ENCODE measurements at regions not wholly inside any gene's neighbourhood (a gene's known extent, or its start where the extent isn't known, plus 50 kb on each side); places are given as distances from the start of the nearest gene placed in this dataset.

GRCh38 chr10:8417631-8418030 is 363.1 kb downstream of the GATA3 start:
- no peaks in the 10 kb centered on the region for H3K79me2 ChIP-seq (ENCODE audit: control insufficient read depth, insufficient read depth, low read length)
- H3K4me1 ChIP-seq (ENCODE audit: control insufficient read depth, extremely low read depth, insufficient read depth, low read length): no peaks in the 10 kb centered on the region
- DNase-seq (ENCODE audit: low read depth, low spot score) (no peak), FAIRE-seq (no peak)
- H3K27ac ChIP-seq (ENCODE audit: control insufficient read depth, insufficient read depth, low read length): no peak overlapping the region
- H3K36me3 ChIP-seq (ENCODE audit: control insufficient read depth in 2 of 2, extremely low read depth in 1 of 2, insufficient read depth in 2 of 2, low read length in 2 of 2): no peaks in the 10 kb centered on the region
- no peak overlapping the region for H3K4me3 ChIP-seq (ENCODE audit: control insufficient read depth in 2 of 3, extremely low read depth in 1 of 3, insufficient read depth in 2 of 3, low read depth in 1 of 3, low read length in 3 of 3)
- H3K9me1 ChIP-seq (ENCODE audit: control insufficient read depth, extremely low read depth, insufficient read depth, low read length): no peaks in the 10 kb centered on the region
- no peak overlapping the region for H3K4me2 ChIP-seq (ENCODE audit: control insufficient read depth, extremely low read depth, insufficient read depth, low read depth, low read length)
- no peaks in the 10 kb centered on the region for H3K9me3 ChIP-seq (ENCODE audit: control insufficient read depth, low read depth, low read length)
- H3K9ac ChIP-seq (ENCODE audit: control insufficient read depth, extremely low read depth, insufficient read depth, low read length): no peak overlapping the region
- TF ChIP-seq EZH2 (IDR thresholded peaks at IDR 0.05; ENCODE audit: low read length) (no peak), CTCF (optimal IDR thresholded peaks at IDR 0.05 in 1 of 3, IDR thresholded peaks at IDR 0.05 in 1 of 3, conservative IDR thresholded peaks at IDR 0.05 in 1 of 3; ENCODE audit: extremely low read depth in 1 of 3, insufficient read depth in 2 of 3, low read length in 3 of 3) (no peak)
- no peaks in the 10 kb centered on the region for H4K20me1 ChIP-seq (ENCODE audit: control insufficient read depth, extremely low read depth, insufficient read depth, low read length)
- dilution Hi-C loops (cut with MboI; ENCODE audit: extremely low pct_ligation_motif_present, low sequenced_read_pairs): no loop called here
- H2AFZ ChIP-seq (ENCODE audit: control insufficient read depth, low read length): no peak overlapping the region
- H3K27me3 ChIP-seq (ENCODE audit: control insufficient read depth, extremely low read depth, insufficient read depth, low read length): no peaks in the 10 kb centered on the region

GRCh38 chr10:8418631-8419030 is 364.1 kb downstream of the GATA3 start:
- no peak overlapping the region for H3K4me3 ChIP-seq (ENCODE audit: control insufficient read depth in 2 of 3, extremely low read depth in 1 of 3, insufficient read depth in 2 of 3, low read depth in 1 of 3, low read length in 3 of 3)
- no peaks in the 10 kb centered on the region for H3K27me3 ChIP-seq (ENCODE audit: control insufficient read depth, extremely low read depth, insufficient read depth, low read length)
- no peak for TF ChIP-seq EZH2 (IDR thresholded peaks at IDR 0.05; ENCODE audit: low read length)
- TF ChIP-seq CTCF (optimal IDR thresholded peaks at IDR 0.05 in 1 of 3, IDR thresholded peaks at IDR 0.05 in 1 of 3, conservative IDR thresholded peaks at IDR 0.05 in 1 of 3; ENCODE audit: extremely low read depth in 1 of 3, insufficient read depth in 2 of 3, low read length in 3 of 3): no peak
- no peaks in the 10 kb centered on the region for H3K9me1 ChIP-seq (ENCODE audit: control insufficient read depth, extremely low read depth, insufficient read depth, low read length)
- H3K9ac ChIP-seq (ENCODE audit: control insufficient read depth, extremely low read depth, insufficient read depth, low read length): no peak overlapping the region
- H3K36me3 ChIP-seq (ENCODE audit: control insufficient read depth in 2 of 2, extremely low read depth in 1 of 2, insufficient read depth in 2 of 2, low read length in 2 of 2): no peaks in the 10 kb centered on the region
- no peak overlapping the region for H3K27ac ChIP-seq (ENCODE audit: control insufficient read depth, insufficient read depth, low read length)
- no peaks in the 10 kb centered on the region for H4K20me1 ChIP-seq (ENCODE audit: control insufficient read depth, extremely low read depth, insufficient read depth, low read length)
- H2AFZ ChIP-seq (ENCODE audit: control insufficient read depth, low read length): no peak overlapping the region
- H3K4me2 ChIP-seq (ENCODE audit: control insufficient read depth, extremely low read depth, insufficient read depth, low read depth, low read length): no peak overlapping the region
- no peaks in the 10 kb centered on the region for H3K9me3 ChIP-seq (ENCODE audit: control insufficient read depth, low read depth, low read length)
- H3K79me2 ChIP-seq (ENCODE audit: control insufficient read depth, insufficient read depth, low read length): no peaks in the 10 kb centered on the region
- no peaks in the 10 kb centered on the region for H3K4me1 ChIP-seq (ENCODE audit: control insufficient read depth, extremely low read depth, insufficient read depth, low read length)
- FAIRE-seq: no peak
- DNase-seq (ENCODE audit: low read depth, low spot score): no peak
- dilution Hi-C loops (cut with MboI; ENCODE audit: extremely low pct_ligation_motif_present, low sequenced_read_pairs): no loop called here
